ENCODE measurements at regions not wholly inside any gene's neighbourhood (a gene's known extent, or its start where the extent isn't known, plus 50 kb on each side); places are given as distances from the start of the nearest gene placed in this dataset.

- Histone ChIP-seq H3K27me3 (ENCODE audit: insufficient read depth, poor library complexity, severe bottlenecking) (no peaks in the 10 kb centered on the region), H3K27ac (replicated peaks) (no peak overlapping the region), H3K4me3 (replicated peaks; ENCODE audit: insufficient read depth, low read length) (no peak overlapping the region)
- TF ChIP-seq SPI1 (IDR thresholded peaks at IDR 0.05; ENCODE audit: borderline replicate concordance, low read depth) = no peak
- TF ChIP-seq REST (IDR thresholded peaks at IDR 0.05; ENCODE audit: insufficient replicate concordance, low read depth) = no peak
- no peak for TF ChIP-seq CTCF (IDR thresholded peaks at IDR 0.05; ENCODE audit: insufficient read depth, low read length)
- no peak for TF ChIP-seq GABPA (IDR thresholded peaks at IDR 0.05; ENCODE audit: low read depth)
- no peak for TF ChIP-seq POLR2AphosphoS5 (IDR thresholded peaks at IDR 0.05; ENCODE audit: low read depth)
- DNase-seq (ENCODE audit: low read depth in 1 of 2, low spot score in 1 of 2) = no peak
Measured at GRCh38 chr2:102977426-102978090, 215.7 kb downstream of the TMEM182 start.

- TF ChIP-seq CTCF (IDR thresholded peaks at IDR 0.05; ENCODE audit: insufficient read depth, low read length) = no peak
- no peak for TF ChIP-seq POLR2AphosphoS5 (IDR thresholded peaks at IDR 0.05; ENCODE audit: low read depth)
- no peak for TF ChIP-seq GABPA (IDR thresholded peaks at IDR 0.05; ENCODE audit: low read depth)
- TF ChIP-seq SPI1 (IDR thresholded peaks at IDR 0.05; ENCODE audit: borderline replicate concordance, low read depth) = no peak
- TF ChIP-seq REST (IDR thresholded peaks at IDR 0.05; ENCODE audit: insufficient replicate concordance, low read depth) = no peak
- Histone ChIP-seq H3K4me3 (replicated peaks; ENCODE audit: insufficient read depth, low read length) (no peak overlapping the region), H3K27ac (replicated peaks) (no peak overlapping the region), H3K27me3 (ENCODE audit: insufficient read depth, poor library complexity, severe bottlenecking) (no peaks in the 10 kb centered on the region)
- DNase-seq (ENCODE audit: low read depth in 1 of 2, low spot score in 1 of 2) = no peak
Measured at GRCh38 chr2:102978091-102978490, 216.3 kb downstream of the TMEM182 start.

GRCh38 chr2:102979429-102979828, 217.6 kb downstream of the TMEM182 start:
- TF ChIP-seq POLR2AphosphoS5 (IDR thresholded peaks at IDR 0.05; ENCODE audit: low read depth) (no peak), SPI1 (IDR thresholded peaks at IDR 0.05; ENCODE audit: borderline replicate concordance, low read depth) (no peak), GABPA (IDR thresholded peaks at IDR 0.05; ENCODE audit: low read depth) (no peak), CTCF (IDR thresholded peaks at IDR 0.05; ENCODE audit: insufficient read depth, low read length) (no peak), REST (IDR thresholded peaks at IDR 0.05; ENCODE audit: insufficient replicate concordance, low read depth) (no peak)
- Histone ChIP-seq H3K27me3 (ENCODE audit: insufficient read depth, poor library complexity, severe bottlenecking) (no peaks in the 10 kb centered on the region), H3K4me3 (replicated peaks; ENCODE audit: insufficient read depth, low read length) (no peak overlapping the region), H3K27ac (replicated peaks) (no peak overlapping the region)
- DNase-seq (ENCODE audit: low read depth in 1 of 2, low spot score in 1 of 2) = no peak
